ENCODE measurements at regions not wholly inside any gene's neighbourhood (a gene's known extent, or its start where the extent isn't known, plus 50 kb on each side); places are given as distances from the start of the nearest gene placed in this dataset.

DNA sequence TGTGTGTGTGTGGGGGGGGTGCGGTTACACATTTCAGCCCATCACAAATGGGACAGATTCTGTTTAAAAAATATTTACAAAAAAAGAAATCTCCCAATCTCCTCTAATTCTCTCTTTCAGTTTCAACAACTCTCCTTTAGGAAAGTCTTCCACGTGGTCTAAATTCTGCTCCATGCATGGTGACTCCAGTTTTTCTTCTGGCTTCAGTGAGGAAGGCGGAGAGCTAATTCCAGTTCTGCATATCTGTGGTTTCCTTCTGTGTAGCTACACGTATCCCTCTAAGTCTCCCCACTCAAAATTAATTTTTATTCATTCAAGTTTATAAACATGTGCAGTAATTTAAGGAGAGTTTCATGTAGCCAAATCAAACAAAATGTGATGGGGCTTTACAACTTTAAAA lies 111.6 kb downstream of the SLC4A3 start:
- TF ChIP-seq, protein P1, sequence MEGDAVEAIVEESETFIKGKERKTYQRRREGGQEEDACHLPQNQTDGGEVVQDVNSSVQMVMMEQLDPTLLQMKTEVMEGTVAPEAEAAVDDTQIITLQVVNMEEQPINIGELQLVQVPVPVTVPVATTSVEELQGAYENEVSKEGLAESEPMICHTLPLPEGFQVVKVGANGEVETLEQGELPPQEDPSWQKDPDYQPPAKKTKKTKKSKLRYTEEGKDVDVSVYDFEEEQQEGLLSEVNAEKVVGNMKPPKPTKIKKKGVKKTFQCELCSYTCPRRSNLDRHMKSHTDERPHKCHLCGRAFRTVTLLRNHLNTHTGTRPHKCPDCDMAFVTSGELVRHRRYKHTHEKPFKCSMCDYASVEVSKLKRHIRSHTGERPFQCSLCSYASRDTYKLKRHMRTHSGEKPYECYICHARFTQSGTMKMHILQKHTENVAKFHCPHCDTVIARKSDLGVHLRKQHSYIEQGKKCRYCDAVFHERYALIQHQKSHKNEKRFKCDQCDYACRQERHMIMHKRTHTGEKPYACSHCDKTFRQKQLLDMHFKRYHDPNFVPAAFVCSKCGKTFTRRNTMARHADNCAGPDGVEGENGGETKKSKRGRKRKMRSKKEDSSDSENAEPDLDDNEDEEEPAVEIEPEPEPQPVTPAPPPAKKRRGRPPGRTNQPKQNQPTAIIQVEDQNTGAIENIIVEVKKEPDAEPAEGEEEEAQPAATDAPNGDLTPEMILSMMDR (conservative IDR thresholded peaks at IDR 0.05; ENCODE audit: low read depth, low read length) = no peak
- TF ChIP-seq EZH2phosphoT487 (IDR thresholded peaks at IDR 0.05; ENCODE audit: borderline replicate concordance, low read length) = no peak
- TF ChIP-seq EZH2 (IDR thresholded peaks at IDR 0.05; ENCODE audit: low read length, unreplicated experiment) = no peak
